GM12891 (cell line): ENCODE measurements at regions not wholly inside any gene's neighbourhood (a gene's known extent, or its start where the extent isn't known, plus 50 kb on each side); places are given as distances from the start of the nearest gene placed in this dataset.
"Not testable (repeated sequence)": the region's sequence is repeated elsewhere in the genome, so short reads cannot be mapped to it uniquely, and the experiment has no call there.

Source experiments
- DNase-seq: peaks from one replicate; pipeline ENCODE4 v3.0.0; 2011; ENCODE audit warnings: low spot score; ENCODE audit not compliant: insufficient read length
- FAIRE-seq: peaks from 2 replicates; lab custom pipeline; 2011; peaks lifted over from hg19 to GRCh38; lab: Jason Lieb, UNC
- PAX5 ChIP-seq: IDR thresholded peaks from 2 replicates; pipeline ENCODE4 v1.6.1; 2011; ENCODE audit warnings: low read length, moderate library complexity, mild to moderate bottlenecking; ENCODE audit not compliant: insufficient read depth, severe bottlenecking
- POLR2A ChIP-seq: IDR thresholded peaks from 2 replicates; pipeline ENCODE4 v1.6.1; 2011; ENCODE audit warnings: low read depth, low read length, control low read depth
- POLR2AphosphoS5 ChIP-seq: IDR thresholded peaks from 2 replicates; pipeline ENCODE4 v1.6.1; 2011; ENCODE audit warnings: low read depth, low read length, control low read depth
- POU2F2 ChIP-seq: IDR thresholded peaks from 2 replicates; pipeline ENCODE4 v1.6.1; 2011; ENCODE audit warnings: low read depth, mild to moderate bottlenecking, control low read depth, low read length, moderate library complexity
- SPI1 ChIP-seq: IDR thresholded peaks from 2 replicates; pipeline ENCODE4 v1.6.1; 2011; ENCODE audit warnings: low read depth, low read length, control low read depth
- TAF1 ChIP-seq: IDR thresholded peaks from 2 replicates; pipeline ENCODE4 v1.6.1; 2011; ENCODE audit warnings: low read depth, low read length, control low read depth

- DNase-seq (no peak), FAIRE-seq (no peak)
- no peak for TF ChIP-seq POLR2AphosphoS5
- TF ChIP-seq POLR2A = no peak
These were observed 544.7 kb upstream of the KLF4 start for GRCh38 chr9:108033976-108034964.

- FAIRE-seq, DNase-seq: not testable (repeated sequence)
These were observed 542.5 kb upstream of the KLF4 start for GRCh38 chr9:108032079-108032478.

- not testable (repeated sequence) for DNase-seq, FAIRE-seq
These were observed 541.7 kb upstream of the KLF4 start for GRCh38 chr9:108031221-108031620.

DNA sequence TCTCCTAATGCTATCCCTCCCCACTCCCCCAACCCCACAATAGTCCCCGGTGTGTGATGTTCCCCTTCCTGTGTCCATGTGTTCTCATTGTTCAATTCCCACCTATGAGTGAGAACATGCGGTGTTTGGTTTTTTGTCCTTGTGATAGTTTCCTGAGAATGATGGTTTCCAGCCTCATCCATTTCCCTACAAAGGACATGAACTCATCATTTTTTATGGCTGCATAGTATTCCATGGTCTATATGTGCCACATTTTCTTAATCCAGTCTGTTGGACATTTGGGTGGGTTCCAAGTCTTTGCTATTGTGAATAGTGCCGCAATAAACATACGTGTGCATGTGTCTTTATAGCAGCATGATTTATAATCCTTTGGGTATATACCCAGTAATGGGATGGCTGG, 537.1 kb upstream of the KLF4 start:
- not testable (repeated sequence) for FAIRE-seq, DNase-seq

DNA sequence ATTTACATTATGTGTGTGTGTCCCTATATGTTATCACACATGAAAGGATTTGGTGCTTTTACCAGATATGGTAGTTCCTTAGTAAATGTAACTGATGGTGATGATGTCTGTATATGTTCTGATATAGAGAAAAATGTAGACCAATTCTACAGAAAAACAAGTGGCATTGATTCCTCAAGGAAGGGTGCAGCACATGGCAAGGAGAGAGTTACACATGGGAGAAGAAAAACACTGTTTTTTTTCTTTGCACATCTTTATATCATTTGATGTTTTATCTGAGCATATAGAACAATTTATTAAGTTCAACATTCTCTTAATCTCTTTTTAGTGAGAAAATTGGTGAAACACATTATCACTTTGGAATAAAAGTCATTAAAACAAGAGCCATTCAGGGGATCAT, 535.0 kb upstream of the KLF4 start:
- DNase-seq (no peak), FAIRE-seq (no peak)
- TF ChIP-seq PAX5 (no peak), POLR2A (no peak), POU2F2 (no peak), POLR2AphosphoS5 (no peak)

DNA sequence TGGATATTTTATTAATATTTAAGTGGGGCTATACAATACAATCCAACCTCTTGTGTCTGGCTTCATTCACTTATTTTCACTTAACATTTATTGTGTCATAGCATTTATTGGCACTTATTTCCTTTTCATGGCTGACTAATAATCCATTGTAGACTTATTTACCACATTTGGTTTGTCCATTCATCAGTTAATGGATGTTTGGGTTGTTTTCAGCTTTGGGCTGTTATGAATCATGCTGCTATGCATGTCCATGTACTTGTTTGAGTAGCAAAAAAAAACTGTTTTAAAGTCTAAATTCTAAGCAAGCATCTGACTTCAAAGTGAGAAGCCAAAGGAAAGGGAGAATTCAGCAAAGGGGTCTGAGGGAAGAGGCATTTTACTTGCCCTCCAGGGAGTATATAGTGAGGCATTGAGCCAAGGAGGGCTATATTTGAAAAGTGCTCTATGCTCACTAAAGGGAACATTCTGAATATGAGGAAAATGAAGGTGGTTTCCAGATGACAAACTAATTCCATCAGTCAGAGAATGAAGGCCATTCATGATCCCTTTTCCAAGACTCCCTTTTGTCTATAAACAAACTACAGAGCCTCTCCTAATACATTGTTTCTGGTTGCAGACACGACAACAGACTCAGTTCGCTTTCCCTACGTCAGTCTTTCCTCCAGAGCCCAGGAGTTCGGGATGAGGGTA, 532.8 kb upstream of the KLF4 start:
- no peak for FAIRE-seq
- TF ChIP-seq POU2F2 = no peak
- TF ChIP-seq PAX5 = no peak
- no peak for TF ChIP-seq POLR2AphosphoS5
- no peak for TF ChIP-seq TAF1
- TF ChIP-seq SPI1 = no peak
- no peak for TF ChIP-seq POLR2A
- no peak for DNase-seq

GRCh38 chr9:108021096-108021710, 531.6 kb upstream of the KLF4 start:
- TF ChIP-seq TAF1 (no peak), SPI1 (no peak), POU2F2 (no peak), PAX5 (no peak), POLR2A (no peak), POLR2AphosphoS5 (no peak)
- FAIRE-seq = no peak
- DNase-seq = no peak

DNA sequence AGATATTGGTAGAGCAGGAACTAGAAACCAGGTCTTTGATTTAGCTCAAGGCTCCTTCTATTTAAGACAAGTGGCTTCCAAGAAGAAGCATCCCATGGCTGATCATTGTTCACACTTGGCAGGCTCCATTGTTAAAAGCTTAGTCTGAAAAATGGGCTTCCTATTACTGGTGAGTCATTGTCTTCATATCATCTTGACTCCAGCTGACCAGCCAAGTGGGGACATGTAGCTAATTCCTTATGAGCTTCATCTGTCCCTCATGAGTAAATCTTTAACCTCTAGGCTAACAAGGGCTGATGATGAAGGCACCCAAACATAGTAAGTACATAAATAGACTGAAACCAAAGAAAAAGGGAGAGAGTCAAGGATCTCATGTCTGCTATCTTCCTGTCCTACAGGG, 530.3 kb upstream of the KLF4 start:
- TF ChIP-seq SPI1 (no peak), TAF1 (no peak), PAX5 (no peak), POLR2AphosphoS5 (no peak), POU2F2 (no peak), POLR2A (no peak)
- FAIRE-seq = no peak
- DNase-seq = no peak

- TF ChIP-seq TAF1 = no peak
- no peak for TF ChIP-seq PAX5
- TF ChIP-seq POLR2A = no peak
- TF ChIP-seq SPI1 = no peak
- no peak for TF ChIP-seq POU2F2
- no peak for TF ChIP-seq POLR2AphosphoS5
- FAIRE-seq = no peak
- no peak for DNase-seq
These were observed 528.1 kb upstream of the KLF4 start for GRCh38 chr9:108017671-108018070.

GRCh38 chr9:108016446-108016845, 526.9 kb upstream of the KLF4 start:
- no peak for TF ChIP-seq POLR2A
- no peak for TF ChIP-seq POU2F2
- no peak for TF ChIP-seq SPI1
- no peak for DNase-seq
- FAIRE-seq = no peak

GRCh38 chr9:108015690-108016089, 526.1 kb upstream of the KLF4 start:
- TF ChIP-seq SPI1 (no peak), TAF1 (no peak)
- FAIRE-seq = no peak

More at GRCh38 chr9:108015690-108016089, 526.1 kb upstream of the KLF4 start:
- DNase-seq = no peak
